GM12878 (cell line): ENCODE measurements at regions not wholly inside any gene's neighbourhood (a gene's known extent, or its start where the extent isn't known, plus 50 kb on each side); places are given as distances from the start of the nearest gene placed in this dataset.

Experiments
- ATAC-seq: fragments of 200-7000 bp; cut with Tn5 transposase; 3 replicates; pipeline ENCODE4 v1.9.1; 2020; ENCODE audit warnings: mild to moderate bottlenecking, moderate library complexity
- BruUV-seq: library from RNA; stranded (reverse); fragments of 400-500 nt; replicated peaks from 2 replicates; lab custom pipeline; 2021; lab: Mats Ljungman, UMichigan
- CTCF ChIA-PET: fragments of 300-600 bp; sonication (Branson Sonifier 250); formaldehyde crosslinking; extraction: SDS; loops from one replicate; lab custom pipeline; 2021; ENCODE audit warnings: inconsistent platforms; lab: Yijun Ruan, JAX
- POLR2A ChIA-PET: fragments of 350-600 bp; formaldehyde crosslinking; extraction: SDS; loops from one replicate; lab custom pipeline; 2021; ENCODE audit warnings: inconsistent platforms; lab: Charles Lee
- RAD21 ChIA-PET: fragments of 300-600 bp; sonication (Branson Sonifier 250); formaldehyde crosslinking; loops from one replicate; lab custom pipeline; 2023; ENCODE audit warnings: antibody characterized with exemption; ENCODE audit not compliant: unreplicated experiment; lab: Charles Lee
- SMC1A ChIA-PET: fragments of 300-600 bp; sonication (Branson Sonifier 250); formaldehyde crosslinking; loops from one replicate; lab custom pipeline; 2023; ENCODE audit not compliant: unreplicated experiment, uncharacterized antibody; lab: Charles Lee
- DNase-seq: peaks from one replicate; pipeline ENCODE4 v3.0.0-alpha.2; 2011; ENCODE audit warnings: low read depth, low spot score
- FAIRE-seq: peaks from 3 replicates; lab custom pipeline; 2011; peaks lifted over from hg19 to GRCh38; lab: Jason Lieb, UNC
- H2AFZ ChIP-seq: 2 replicates; pipeline ENCODE4 v1.6.0; 2011; ENCODE audit warnings: low read depth, low read length, control low read depth; ENCODE audit not compliant: control insufficient read depth
- H3K27ac ChIP-seq: 2 replicates; pipeline ENCODE4 v1.5.1; 2011; ENCODE audit warnings: control low read depth; ENCODE audit not compliant: control insufficient read depth, insufficient read depth
- H3K27me3 ChIP-seq, 2 experiments: replicated peaks in 1 of 2; 2 replicates each; pipeline versions ENCODE4 v1.6.0 to v1.6.1; 2011; ENCODE audit warnings: low read length in 1 of 2; ENCODE audit not compliant: control insufficient read depth in 2 of 2, insufficient read depth in 2 of 2
- H3K36me3 ChIP-seq, 2 experiments: 2 replicates each; pipeline ENCODE4 v1.5.1; 2011; ENCODE audit warnings: low read length in 1 of 2; ENCODE audit not compliant: control insufficient read depth in 2 of 2, insufficient read depth in 2 of 2
- H3K4me1 ChIP-seq: 2 replicates; pipeline ENCODE4 v1.6.1; 2011; ENCODE audit warnings: mild to moderate bottlenecking, low read length, moderate library complexity, mixed read lengths; ENCODE audit not compliant: control insufficient read depth, insufficient read depth
- H3K4me2 ChIP-seq: 2 replicates; pipeline ENCODE4 v1.6.0; 2011; ENCODE audit warnings: control low read depth; ENCODE audit not compliant: control insufficient read depth, insufficient read depth
- H3K4me3 ChIP-seq: fragments of 200-600 bp; sonication (generic); 2 replicates; pipeline ENCODE4 v1.5.1; 2016
- H3K79me2 ChIP-seq: 2 replicates; pipeline ENCODE4 v1.6.0; 2011; ENCODE audit warnings: low read length; ENCODE audit not compliant: control insufficient read depth, insufficient read depth
- H3K9ac ChIP-seq: 2 replicates; pipeline ENCODE4 v1.8.0; 2011; ENCODE audit warnings: low read length, control low read depth, mixed read lengths; ENCODE audit not compliant: control insufficient read depth, insufficient read depth
- H3K9me3 ChIP-seq: replicated peaks from 3 replicates; pipeline ENCODE4 v1.5.1; 2011; ENCODE audit warnings: mild to moderate bottlenecking, low read length; ENCODE audit not compliant: control insufficient read depth, insufficient read depth
- H4K20me1 ChIP-seq: 2 replicates; pipeline ENCODE4 v1.6.0; 2011; ENCODE audit not compliant: control insufficient read depth, insufficient read depth
- ASH2L ChIP-seq: fragments of 300-600, 200-600 bp; sonication (generic); IDR thresholded peaks from 2 replicates; pipeline ENCODE4 v1.6.1; 2017; ENCODE audit warnings: low read depth, mild to moderate bottlenecking, borderline replicate concordance
- BHLHE40 ChIP-seq, 2 experiments: fragments of 450-650 bp in 1 of 2; IDR thresholded peaks; 2 replicates each; pipeline ENCODE4 v1.6.1; 2011 to 2017; ENCODE audit warnings: low read depth in 2 of 2, borderline replicate concordance in 1 of 2, improper control_type of control experiment in 1 of 2, low read length in 1 of 2, mild to moderate bottlenecking in 1 of 2
- EED ChIP-seq: sonication (generic); IDR thresholded peaks from 2 replicates; pipeline ENCODE4 v1.6.1; 2016; ENCODE audit warnings: antibody characterized with exemption, low read depth
- ELK1 ChIP-seq: IDR thresholded peaks from 2 replicates; pipeline ENCODE4 v1.6.1; 2012; ENCODE audit warnings: low read depth, low read length, improper control_type of control experiment
- ESRRA ChIP-seq: IDR thresholded peaks from 2 replicates; pipeline ENCODE4 v1.6.1; 2012; ENCODE audit warnings: mild to moderate bottlenecking, low read length, improper control_type of control experiment
- GABPA ChIP-seq: IDR thresholded peaks from 2 replicates; pipeline ENCODE4 v1.6.1; 2014; ENCODE audit warnings: antibody characterized with exemption, low read depth, mild to moderate bottlenecking, inconsistent platforms
- HDAC2 ChIP-seq: fragments of 200-600 bp; sonication (generic); IDR thresholded peaks from 2 replicates; pipeline ENCODE4 v1.6.1; 2017
- HDAC6 ChIP-seq: fragments of 200-600 bp; sonication (generic); IDR thresholded peaks from one replicate; pipeline ENCODE4 v1.8.0; 2017; ENCODE audit warnings: antibody characterized with exemption; ENCODE audit not compliant: unreplicated experiment
- JUND ChIP-seq: IDR thresholded peaks from 2 replicates; pipeline ENCODE4 v1.6.1; 2012; ENCODE audit warnings: low read depth, mild to moderate bottlenecking, low read length, improper control_type of control experiment, moderate library complexity
- PBX3 ChIP-seq: IDR thresholded peaks from 2 replicates; pipeline ENCODE4 v1.6.1; 2011; ENCODE audit warnings: mild to moderate bottlenecking, low read depth, low read length, moderate library complexity; ENCODE audit not compliant: insufficient replicate concordance
- RAD51 ChIP-seq: fragments of 450-650 bp; IDR thresholded peaks from 2 replicates; pipeline ENCODE4 v1.6.1; 2016; ENCODE audit warnings: moderate library complexity, mild to moderate bottlenecking, inconsistent platforms
- RCOR1 ChIP-seq: conservative IDR thresholded peaks from 2 replicates; pipeline ENCODE4 v1.6.1; 2012; ENCODE audit warnings: low read depth, low read length, improper control_type of control experiment
- RFX5 ChIP-seq: IDR thresholded peaks from 2 replicates; pipeline ENCODE4 v1.6.1; 2011; ENCODE audit warnings: low read depth, low read length, improper control_type of control experiment
- SIN3A ChIP-seq: IDR thresholded peaks from 2 replicates; pipeline ENCODE4 v1.6.1; 2012; ENCODE audit warnings: low read depth, low read length, improper control_type of control experiment
- SMAD1 ChIP-seq: fragments of 450-650 bp; IDR thresholded peaks from 2 replicates; pipeline ENCODE4 v1.6.1; 2018; ENCODE audit warnings: mild to moderate bottlenecking, low read depth; ENCODE audit not compliant: partially characterized antibody
- TARDBP ChIP-seq: IDR thresholded peaks from 2 replicates; pipeline ENCODE4 v1.6.1; 2016; ENCODE audit warnings: borderline replicate concordance
- TBL1XR1 ChIP-seq: IDR thresholded peaks from 2 replicates; pipeline ENCODE4 v1.6.1; 2012; ENCODE audit warnings: low read depth, low read length, improper control_type of control experiment
- TCF3 ChIP-seq: IDR thresholded peaks from 2 replicates; pipeline ENCODE4 v1.6.1; 2012; ENCODE audit warnings: low read depth, mild to moderate bottlenecking, low read length, borderline replicate concordance; ENCODE audit not compliant: insufficient read depth
- ZNF274 ChIP-seq: IDR thresholded peaks from one replicate; pipeline ENCODE4 v1.8.0; 2011; ENCODE audit not compliant: insufficient read length, insufficient read depth
- WGBS: methylation state at CpG from one replicate; pipeline ENCODE4 v1.1.6; 2016; ENCODE audit warnings: low lambda C conversion rate; ENCODE audit not compliant: insufficient replicate concordance, insufficient coverage; ENCODE audit errors: missing lambda C conversion rate; 5-methylcytosine and 5-hydroxymethylcytosine counted together
- in situ Hi-C: fragments of 300-500 bp; cut with MboI; formaldehyde crosslinking; loops from 9 replicates; pipeline ENCODE4 v1.14.3; 2018; ENCODE audit warnings: mixed read lengths
- intact Hi-C: fragments of 100-400 bp; cut with micrococcal nuclease; formaldehyde crosslinking; loops from one replicate; pipeline ENCODE4 v1.14.2; 2022; ENCODE audit not compliant: unreplicated experiment
- TF ChIP-seq, protein P1 (sequence below): IDR thresholded peaks from 2 replicates; pipeline ENCODE4 v1.6.1; 2011; ENCODE audit warnings: low read depth, low read length, improper control_type of control experiment, borderline replicate concordance

DNA sequence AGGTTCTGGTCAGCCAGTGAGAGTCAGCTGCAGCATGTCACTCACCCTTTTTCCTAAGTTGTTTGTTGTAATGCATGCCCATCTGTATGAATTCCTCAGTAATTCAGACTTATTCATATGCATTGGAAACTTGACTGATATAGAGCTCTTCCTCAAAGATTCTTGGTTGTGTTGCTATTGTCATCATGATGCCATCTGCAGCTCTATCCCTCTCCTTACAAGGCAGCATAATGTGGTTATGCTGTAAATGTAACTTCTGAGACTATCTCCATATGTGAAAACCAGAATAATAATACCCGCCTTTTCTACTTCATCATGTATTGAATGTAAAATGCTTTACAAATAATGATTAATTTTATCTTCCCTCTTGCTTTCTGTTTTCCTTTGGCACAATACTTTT lies 252.6 kb upstream of the MTPN start:
- Histone ChIP-seq H3K9ac (no peak overlapping the region), H4K20me1 (no peaks in the 10 kb centered on the region), H3K27me3 (no peaks in the 10 kb centered on the region), H2AFZ (no peak overlapping the region), H3K79me2 (no peaks in the 10 kb centered on the region), H3K4me1 (no peaks in the 10 kb centered on the region), H3K36me3 (no peaks in the 10 kb centered on the region), H3K27ac (no peak overlapping the region), H3K4me2 (no peak overlapping the region), H3K9me3 (no peaks in the 10 kb centered on the region; the same call in 2 of the 3 replicates), H3K4me3 (no peak overlapping the region)
- in situ Hi-C loops = no loop called here
- BruUV-seq = no TSS peak
- ChIA-PET RAD21 (interaction anchor here (0.6 kb wide), 1 partner anchor 460 kb away, joined by 3 read pairs; no protein-coding TSS in a partner anchor), CTCF (interaction anchor here (1.2 kb wide), 1 partner anchor 10 kb away, joined by 3 read pairs; no protein-coding TSS in a partner anchor), SMC1A (no interaction called here), POLR2A (no interaction called here)
- TF ChIP-seq, protein P1, sequence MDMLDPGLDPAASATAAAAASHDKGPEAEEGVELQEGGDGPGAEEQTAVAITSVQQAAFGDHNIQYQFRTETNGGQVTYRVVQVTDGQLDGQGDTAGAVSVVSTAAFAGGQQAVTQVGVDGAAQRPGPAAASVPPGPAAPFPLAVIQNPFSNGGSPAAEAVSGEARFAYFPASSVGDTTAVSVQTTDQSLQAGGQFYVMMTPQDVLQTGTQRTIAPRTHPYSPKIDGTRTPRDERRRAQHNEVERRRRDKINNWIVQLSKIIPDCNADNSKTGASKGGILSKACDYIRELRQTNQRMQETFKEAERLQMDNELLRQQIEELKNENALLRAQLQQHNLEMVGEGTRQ = no peak
- no peak for TF ChIP-seq RCOR1
- no peak for TF ChIP-seq ELK1
- no peak for TF ChIP-seq SMAD1
- TF ChIP-seq HDAC2 = no peak
- no peak for TF ChIP-seq ASH2L
- no peak for TF ChIP-seq BHLHE40 (IDR thresholded peaks at IDR 0.05; ENCODE audit: borderline replicate concordance in 1 of 2, low read depth in 2 of 2, low read length in 1 of 2)
- no peak for TF ChIP-seq SIN3A
- no peak for TF ChIP-seq ESRRA
- TF ChIP-seq ZNF274 = no peak
- no peak for TF ChIP-seq TBL1XR1
- TF ChIP-seq EED = no peak
- TF ChIP-seq RFX5 = no peak
- no peak for TF ChIP-seq HDAC6
- no peak for TF ChIP-seq TCF3
- no peak for TF ChIP-seq RAD51
- no peak for TF ChIP-seq GABPA
- TF ChIP-seq TARDBP = no peak
- no peak for TF ChIP-seq PBX3
- no peak for TF ChIP-seq JUND
- peak; percentile 52 for ATAC-seq
- FAIRE-seq = peak; percentile 44
- 85% methylated on average over 1 of the region's 1 CpG for WGBS
- intact Hi-C loops = no loop called here
- DNase-seq = no peak
